Epithelial cell of esophagus (primary cell): ENCODE measurements at regions not wholly inside any gene's neighbourhood (a gene's known extent, or its start where the extent isn't known, plus 50 kb on each side); places are given as distances from the start of the nearest gene placed in this dataset.
A peak's percentile ranks its signal among the peaks of the same experiment; 100 is the strongest.
"Not testable (repeated sequence)": the region's sequence is repeated elsewhere in the genome, so short reads cannot be mapped to it uniquely, and the experiment has no call there.

Source experiments
- DNase-seq: peaks from one replicate; pipeline ENCODE4 v3.0.0; 2010; ENCODE audit warnings: low read depth
- H3K4me3 ChIP-seq: 2 replicates; pipeline ENCODE4 v1.5.1; 2011; ENCODE audit warnings: mild to moderate bottlenecking, low read length, control low read depth
- TF ChIP-seq, protein P1 (sequence below): IDR thresholded peaks from 2 replicates; pipeline ENCODE4 v1.5.1; 2011; ENCODE audit warnings: low read depth, mild to moderate bottlenecking, low read length, control low read depth, inconsistent platforms; ENCODE audit not compliant: insufficient read depth; ENCODE audit errors: missing control alignments

DNA sequence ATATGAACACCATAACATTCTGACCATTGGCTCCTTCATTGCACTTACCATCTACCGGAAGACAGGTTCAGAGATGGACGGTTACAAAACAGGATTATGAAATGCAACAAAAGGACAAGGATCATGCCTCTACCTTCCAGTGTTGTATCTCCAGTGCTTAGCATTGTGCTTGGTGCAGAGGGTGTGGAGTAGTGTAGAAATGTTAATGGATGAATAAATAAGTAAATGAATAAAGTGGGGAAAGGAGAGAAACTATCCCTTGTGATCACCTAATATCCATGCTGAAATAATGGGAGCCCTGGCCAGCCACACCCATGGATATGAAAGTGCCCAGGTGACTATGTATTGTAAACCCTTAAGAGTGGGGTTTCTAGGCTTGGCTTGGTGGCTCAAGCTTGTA, 344.8 kb upstream of the LMCD1 start:
- no peak for DNase-seq
- TF ChIP-seq, protein P1, sequence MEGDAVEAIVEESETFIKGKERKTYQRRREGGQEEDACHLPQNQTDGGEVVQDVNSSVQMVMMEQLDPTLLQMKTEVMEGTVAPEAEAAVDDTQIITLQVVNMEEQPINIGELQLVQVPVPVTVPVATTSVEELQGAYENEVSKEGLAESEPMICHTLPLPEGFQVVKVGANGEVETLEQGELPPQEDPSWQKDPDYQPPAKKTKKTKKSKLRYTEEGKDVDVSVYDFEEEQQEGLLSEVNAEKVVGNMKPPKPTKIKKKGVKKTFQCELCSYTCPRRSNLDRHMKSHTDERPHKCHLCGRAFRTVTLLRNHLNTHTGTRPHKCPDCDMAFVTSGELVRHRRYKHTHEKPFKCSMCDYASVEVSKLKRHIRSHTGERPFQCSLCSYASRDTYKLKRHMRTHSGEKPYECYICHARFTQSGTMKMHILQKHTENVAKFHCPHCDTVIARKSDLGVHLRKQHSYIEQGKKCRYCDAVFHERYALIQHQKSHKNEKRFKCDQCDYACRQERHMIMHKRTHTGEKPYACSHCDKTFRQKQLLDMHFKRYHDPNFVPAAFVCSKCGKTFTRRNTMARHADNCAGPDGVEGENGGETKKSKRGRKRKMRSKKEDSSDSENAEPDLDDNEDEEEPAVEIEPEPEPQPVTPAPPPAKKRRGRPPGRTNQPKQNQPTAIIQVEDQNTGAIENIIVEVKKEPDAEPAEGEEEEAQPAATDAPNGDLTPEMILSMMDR = no peak
- H3K4me3 ChIP-seq = no peak overlapping the region

DNA sequence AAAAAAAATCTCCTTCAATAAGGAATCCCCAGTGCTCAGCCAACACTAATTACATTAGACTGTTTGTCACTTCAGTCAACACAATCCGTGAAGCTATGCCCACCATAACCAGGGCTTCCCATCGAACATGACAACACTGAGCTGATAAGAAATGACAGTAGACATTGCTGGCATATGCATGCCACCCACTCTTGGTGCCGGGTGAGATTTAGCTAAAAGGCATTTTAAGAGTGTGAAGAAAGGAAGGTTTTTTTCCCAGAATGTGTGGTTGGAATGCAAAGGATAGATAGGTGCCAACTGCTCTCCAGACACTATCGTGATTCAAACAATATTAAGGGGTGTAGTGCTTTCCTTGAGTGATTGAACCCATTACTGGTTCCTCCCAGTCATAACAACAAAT, 344.0 kb upstream of the LMCD1 start:
- no peak overlapping the region for H3K4me3 ChIP-seq
- no peak for DNase-seq
- TF ChIP-seq, protein P1 = no peak

DNA sequence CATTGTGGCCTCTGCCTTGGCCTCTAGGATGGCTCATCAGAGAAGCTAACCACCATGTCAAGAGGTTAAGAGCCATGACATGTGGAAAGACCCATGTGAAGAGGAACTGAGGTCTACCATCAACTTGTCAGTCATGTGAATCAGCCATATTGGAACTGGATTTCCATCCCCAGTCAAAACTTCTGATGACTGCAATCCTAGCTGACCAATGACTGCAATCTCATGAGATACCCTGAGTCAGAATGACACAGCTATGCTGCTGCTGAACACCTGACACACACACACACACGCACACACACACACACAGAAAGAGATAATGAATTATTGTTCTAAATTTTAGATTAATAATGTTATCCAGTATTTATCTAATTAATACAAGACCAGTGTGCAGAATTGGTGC, 337.5 kb upstream of the LMCD1 start:
- peak; percentile 50 for DNase-seq
- H3K4me3 ChIP-seq = no peak overlapping the region
- TF ChIP-seq, protein P1 = no peak

DNA sequence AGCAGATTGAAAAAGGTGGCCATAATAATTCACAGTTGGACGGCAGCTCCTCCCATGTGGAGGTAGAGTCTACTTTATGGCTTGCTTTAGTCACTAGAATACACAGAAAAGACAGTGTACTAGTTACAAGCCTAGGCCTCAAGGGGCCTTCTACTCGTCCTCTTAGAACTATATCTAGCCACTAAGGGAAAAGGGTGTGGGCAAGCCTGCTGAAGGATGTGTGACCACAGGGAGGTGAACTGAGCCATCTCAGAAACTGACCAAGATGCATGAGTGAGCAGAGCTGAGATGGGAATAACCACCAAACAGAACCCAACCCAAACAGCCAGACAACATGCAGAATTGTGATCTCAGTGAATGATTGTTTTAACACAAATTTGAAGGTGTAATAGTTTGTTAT, 335.6 kb upstream of the LMCD1 start:
- no peak for DNase-seq
- TF ChIP-seq, protein P1 = no peak
- H3K4me3 ChIP-seq = no peak overlapping the region

DNA sequence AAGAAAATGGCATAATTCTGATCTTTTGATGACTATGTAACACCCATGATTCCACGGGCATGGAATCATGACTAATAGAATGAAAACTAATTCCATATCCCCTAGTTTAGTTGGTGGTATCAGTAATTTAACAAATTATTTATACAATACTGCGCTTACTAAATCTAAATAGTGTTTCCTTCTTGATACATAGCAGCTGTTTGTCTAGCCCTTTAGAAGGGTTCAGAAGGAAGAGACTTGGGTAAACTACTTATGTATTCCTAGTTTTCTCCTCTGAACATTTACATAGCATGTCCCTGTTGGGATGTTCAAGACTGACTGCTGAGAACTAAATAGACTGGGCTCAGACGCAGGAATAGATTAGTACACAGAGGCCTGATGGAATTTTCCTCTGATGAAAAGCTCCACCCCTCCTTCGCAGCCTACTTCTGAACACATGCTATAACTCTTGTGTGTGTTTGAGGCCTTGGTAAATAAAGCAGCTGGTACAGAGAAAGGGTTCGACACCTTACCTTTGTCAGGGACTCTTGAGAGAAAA, 330.6 kb upstream of the LMCD1 start:
- TF ChIP-seq, protein P1 = no peak
- H3K4me3 ChIP-seq = no peak overlapping the region
- no peak for DNase-seq

DNA sequence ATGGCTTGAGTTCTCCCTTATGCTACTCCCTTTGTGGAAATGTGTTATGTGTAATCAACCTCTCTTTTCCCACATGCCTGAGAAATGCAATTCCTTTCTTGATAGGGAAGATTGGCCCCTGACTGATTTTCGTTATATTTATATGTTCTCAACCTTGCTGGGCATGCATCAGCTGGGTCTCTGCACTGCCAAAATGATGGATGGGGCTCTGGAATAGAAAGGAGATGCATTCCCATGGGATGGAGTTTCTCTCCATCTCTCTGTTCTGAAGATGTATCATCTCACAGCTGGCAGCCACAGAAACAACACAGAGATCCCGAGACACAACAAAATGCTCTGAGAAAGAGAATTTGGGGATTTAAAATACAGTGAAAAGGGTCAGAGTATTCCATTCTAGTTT, 327.7 kb upstream of the LMCD1 start:
- TF ChIP-seq, protein P1 = no peak
- H3K4me3 ChIP-seq = no peak overlapping the region
- DNase-seq = no peak

DNA sequence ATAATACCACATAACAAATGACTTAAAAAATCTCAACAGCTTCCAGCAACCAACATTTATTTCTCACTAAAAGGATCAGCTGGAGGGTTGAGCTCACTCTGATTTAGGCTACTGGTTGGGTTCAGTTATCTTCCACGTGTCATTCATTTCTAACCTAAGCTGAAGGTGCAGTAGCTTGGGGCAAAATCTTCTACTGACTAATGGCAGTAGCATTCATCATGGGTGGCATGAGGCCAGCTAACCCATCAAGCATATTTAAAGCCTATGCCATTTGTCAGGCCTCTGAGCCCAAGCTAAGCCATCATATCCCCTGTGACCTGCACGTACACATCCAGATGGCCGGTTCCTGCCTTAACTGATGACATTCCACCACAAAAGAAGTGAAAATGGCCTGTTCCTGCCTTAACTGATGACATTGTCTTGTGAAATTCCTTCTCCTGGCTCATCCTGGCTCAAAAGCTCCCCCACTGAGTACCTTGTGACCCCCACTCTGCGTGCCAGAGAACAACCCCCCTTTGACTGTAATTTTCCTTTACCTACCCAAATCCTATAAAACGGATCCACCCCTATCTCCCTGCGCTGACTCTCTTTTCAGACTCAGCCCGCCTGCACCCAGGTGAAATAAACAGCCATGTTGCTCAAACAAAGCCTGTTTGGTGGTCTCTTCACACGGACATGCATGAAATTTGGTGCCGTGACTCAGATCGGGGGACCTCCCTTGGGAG, 324.7 kb upstream of the LMCD1 start:
- H3K4me3 ChIP-seq = not testable (repeated sequence)
- peak; percentile 92 for DNase-seq

DNA sequence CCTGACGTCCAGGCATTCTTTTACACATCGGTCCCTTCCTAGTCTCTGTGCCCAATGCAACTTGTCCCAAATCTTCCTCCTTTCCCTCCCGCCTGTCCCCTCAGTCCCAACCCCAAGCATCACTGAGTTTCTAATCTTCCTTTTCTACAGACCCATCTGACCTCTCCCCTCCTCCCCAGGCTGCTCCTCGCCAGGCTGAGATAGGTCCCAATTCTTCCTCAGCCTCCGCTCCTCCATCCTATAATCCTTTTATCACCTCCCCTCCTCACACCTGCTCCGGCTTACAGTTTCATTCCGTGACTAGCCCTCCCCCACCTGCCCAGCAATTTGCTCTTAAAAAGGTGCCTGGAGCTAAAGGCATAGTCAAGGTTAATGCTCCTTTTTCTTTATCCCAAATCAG, 323.1 kb upstream of the LMCD1 start:
- not testable (repeated sequence) for H3K4me3 ChIP-seq, DNase-seq
